ENCODE measurements at regions not wholly inside any gene's neighbourhood (a gene's known extent, or its start where the extent isn't known, plus 50 kb on each side); places are given as distances from the start of the nearest gene placed in this dataset.

DNA sequence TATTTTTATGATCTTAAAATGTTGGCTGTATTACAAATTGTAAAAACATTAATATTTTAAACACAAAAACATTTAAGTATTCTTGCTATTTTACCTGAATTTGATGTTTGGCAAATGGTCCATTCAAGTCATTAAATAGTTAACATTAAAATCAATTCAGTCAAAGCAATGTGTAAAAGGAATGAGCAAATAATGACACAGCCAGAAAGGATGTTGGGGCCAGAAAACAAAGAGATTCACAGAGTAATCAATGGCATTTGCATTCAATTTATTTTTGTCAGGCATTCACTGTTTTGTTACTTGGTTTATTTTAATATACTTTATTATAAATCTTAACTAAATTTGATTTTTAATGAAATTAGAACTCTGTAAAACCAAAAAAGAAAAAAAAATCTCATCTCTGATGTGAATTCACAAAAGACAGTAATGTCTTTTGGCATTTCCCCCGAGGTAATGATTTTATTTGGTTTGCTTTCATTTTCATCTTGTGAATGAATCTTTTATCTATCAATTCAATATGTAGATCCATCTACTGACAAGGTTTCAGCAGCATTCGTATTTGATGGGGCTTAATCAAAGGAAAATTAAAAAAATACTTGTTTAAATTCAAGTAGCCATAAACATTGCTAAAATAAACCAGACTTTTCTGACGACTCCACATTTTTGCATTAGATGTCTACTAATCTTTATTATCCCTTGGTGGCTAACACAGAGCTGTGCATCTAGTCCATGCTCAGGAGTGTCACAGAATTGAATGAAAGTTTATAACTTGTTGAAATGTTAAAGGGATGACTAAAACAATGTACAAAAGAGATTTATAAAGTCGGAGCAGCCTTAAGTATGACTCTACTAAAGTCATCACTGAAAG lies 866.7 kb upstream of the GJE1 start:
- H3K9me3 ChIP-seq (ENCODE audit: control insufficient read depth, low read length) = no peaks in the 10 kb centered on the region
- DNase-seq = no peak
- no peak overlapping the region for H3K4me3 ChIP-seq (ENCODE audit: insufficient read depth, low read depth, low read length, poor library complexity, severe bottlenecking)
- H3K27ac ChIP-seq (ENCODE audit: insufficient read depth, low read length, poor library complexity, severe bottlenecking) = no peak overlapping the region
- no peaks in the 10 kb centered on the region for H3K4me1 ChIP-seq (ENCODE audit: control insufficient read depth, insufficient read depth, low read length, poor library complexity, severe bottlenecking)
- no peaks in the 10 kb centered on the region for H3K36me3 ChIP-seq (ENCODE audit: control insufficient read depth, insufficient read depth, low read length)
- no peaks in the 10 kb centered on the region for H3K27me3 ChIP-seq (replicated peaks; ENCODE audit: control insufficient read depth, insufficient read depth, low read length, poor library complexity, severe bottlenecking)

DNA sequence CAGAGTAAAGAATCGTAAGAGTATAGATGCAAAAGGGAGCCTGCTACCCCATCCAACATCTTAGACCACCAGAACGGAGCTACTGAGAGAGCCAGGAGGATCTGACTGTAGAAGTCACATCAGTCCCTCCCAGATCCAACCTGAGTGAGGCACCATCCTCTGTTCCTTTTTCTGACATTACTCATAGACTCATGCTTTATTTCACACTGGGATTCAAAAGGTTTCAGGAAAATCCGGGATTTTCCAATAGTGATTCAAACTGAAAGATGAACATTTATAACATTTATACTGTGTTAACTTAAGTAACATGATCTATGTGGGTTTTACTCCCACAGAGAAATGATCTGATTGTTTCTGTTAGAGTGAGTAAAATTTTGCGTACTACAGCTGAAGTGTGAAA lies 868.6 kb upstream of the GJE1 start:
- no peak overlapping the region for H3K4me3 ChIP-seq (ENCODE audit: insufficient read depth, low read depth, low read length, poor library complexity, severe bottlenecking)
- no peak for DNase-seq
- no peaks in the 10 kb centered on the region for H3K4me1 ChIP-seq (ENCODE audit: control insufficient read depth, insufficient read depth, low read length, poor library complexity, severe bottlenecking)
- no peaks in the 10 kb centered on the region for H3K36me3 ChIP-seq (ENCODE audit: control insufficient read depth, insufficient read depth, low read length)
- H3K9me3 ChIP-seq (ENCODE audit: control insufficient read depth, low read length) = no peaks in the 10 kb centered on the region
- H3K27ac ChIP-seq (ENCODE audit: insufficient read depth, low read length, poor library complexity, severe bottlenecking) = no peak overlapping the region
- H3K27me3 ChIP-seq (replicated peaks; ENCODE audit: control insufficient read depth, insufficient read depth, low read length, poor library complexity, severe bottlenecking) = no peaks in the 10 kb centered on the region

- no peak for DNase-seq
- Histone ChIP-seq H3K27me3 (replicated peaks; ENCODE audit: control insufficient read depth, insufficient read depth, low read length, poor library complexity, severe bottlenecking) (no peaks in the 10 kb centered on the region), H3K9me3 (ENCODE audit: control insufficient read depth, low read length) (no peaks in the 10 kb centered on the region), H3K27ac (ENCODE audit: insufficient read depth, low read length, poor library complexity, severe bottlenecking) (no peak overlapping the region), H3K4me1 (ENCODE audit: control insufficient read depth, insufficient read depth, low read length, poor library complexity, severe bottlenecking) (no peaks in the 10 kb centered on the region), H3K36me3 (ENCODE audit: control insufficient read depth, insufficient read depth, low read length) (no peaks in the 10 kb centered on the region), H3K4me3 (ENCODE audit: insufficient read depth, low read depth, low read length, poor library complexity, severe bottlenecking) (no peak overlapping the region)
Measured at GRCh38 chr6:141261672-141262060, 871.1 kb upstream of the GJE1 start.

DNA sequence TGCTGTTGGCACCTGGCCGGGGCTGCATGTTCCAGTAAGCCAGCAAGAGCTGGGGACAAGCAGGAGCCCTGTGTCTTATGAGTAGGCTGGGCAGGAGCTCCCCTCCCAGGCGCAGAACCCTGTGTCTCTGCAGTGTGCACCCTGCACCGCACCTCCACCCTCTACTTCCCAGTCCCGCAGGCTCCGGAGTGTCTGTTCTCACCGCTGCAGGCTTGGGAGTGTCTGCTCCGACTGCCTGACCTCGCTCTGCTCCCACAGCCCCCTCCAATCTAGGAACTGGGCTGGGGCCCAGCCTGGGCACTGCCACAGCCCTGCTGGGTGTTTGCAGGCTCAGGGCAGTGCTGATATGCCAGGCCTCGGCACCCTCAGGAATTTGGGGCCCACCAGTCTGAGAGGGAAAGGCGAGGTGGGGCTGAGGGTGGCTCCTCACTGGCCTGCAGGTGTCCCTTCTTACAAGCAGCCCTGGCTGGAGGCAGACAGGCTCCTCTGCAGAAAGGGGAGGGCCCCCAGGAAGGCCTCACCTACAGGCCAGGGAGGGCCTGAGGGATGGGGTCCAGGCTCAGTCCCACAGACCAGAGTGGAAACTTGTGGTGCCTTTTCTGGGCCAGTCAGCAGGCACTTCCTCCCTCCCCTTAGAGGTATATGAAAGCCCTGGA lies 871.6 kb upstream of the GJE1 start:
- no peak for DNase-seq
- no peak overlapping the region for H3K27ac ChIP-seq (ENCODE audit: insufficient read depth, low read length, poor library complexity, severe bottlenecking)

GRCh38 chr6:141260627-141261015 lies 872.1 kb upstream of the GJE1 start:
- H3K27ac ChIP-seq (ENCODE audit: insufficient read depth, low read length, poor library complexity, severe bottlenecking) = no peak overlapping the region
- H3K4me1 ChIP-seq (ENCODE audit: control insufficient read depth, insufficient read depth, low read length, poor library complexity, severe bottlenecking) = no peaks in the 10 kb centered on the region
- no peak for DNase-seq
- H3K4me3 ChIP-seq (ENCODE audit: insufficient read depth, low read depth, low read length, poor library complexity, severe bottlenecking) = no peak overlapping the region
- H3K27me3 ChIP-seq (replicated peaks; ENCODE audit: control insufficient read depth, insufficient read depth, low read length, poor library complexity, severe bottlenecking) = no peaks in the 10 kb centered on the region
- no peaks in the 10 kb centered on the region for H3K36me3 ChIP-seq (ENCODE audit: control insufficient read depth, insufficient read depth, low read length)
- no peaks in the 10 kb centered on the region for H3K9me3 ChIP-seq (ENCODE audit: control insufficient read depth, low read length)

More for the DNA sequence above, 871.6 kb upstream of the GJE1 start:
- H3K36me3 ChIP-seq (ENCODE audit: control insufficient read depth, insufficient read depth, low read length) = no peaks in the 10 kb centered on the region
- H3K9me3 ChIP-seq (ENCODE audit: control insufficient read depth, low read length) = no peaks in the 10 kb centered on the region
- H3K4me1 ChIP-seq (ENCODE audit: control insufficient read depth, insufficient read depth, low read length, poor library complexity, severe bottlenecking) = no peaks in the 10 kb centered on the region
- H3K27me3 ChIP-seq (replicated peaks; ENCODE audit: control insufficient read depth, insufficient read depth, low read length, poor library complexity, severe bottlenecking) = no peaks in the 10 kb centered on the region
- H3K4me3 ChIP-seq (ENCODE audit: insufficient read depth, low read depth, low read length, poor library complexity, severe bottlenecking) = no peak overlapping the region

GRCh38 chr6:141259807-141260206 lies 872.9 kb upstream of the GJE1 start:
- H3K4me3 ChIP-seq (ENCODE audit: insufficient read depth, low read depth, low read length, poor library complexity, severe bottlenecking) = no peak overlapping the region
- no peaks in the 10 kb centered on the region for H3K27me3 ChIP-seq (replicated peaks; ENCODE audit: control insufficient read depth, insufficient read depth, low read length, poor library complexity, severe bottlenecking)
- H3K36me3 ChIP-seq (ENCODE audit: control insufficient read depth, insufficient read depth, low read length) = no peaks in the 10 kb centered on the region
- H3K9me3 ChIP-seq (ENCODE audit: control insufficient read depth, low read length) = no peaks in the 10 kb centered on the region
- no peaks in the 10 kb centered on the region for H3K4me1 ChIP-seq (ENCODE audit: control insufficient read depth, insufficient read depth, low read length, poor library complexity, severe bottlenecking)
- no peak overlapping the region for H3K27ac ChIP-seq (ENCODE audit: insufficient read depth, low read length, poor library complexity, severe bottlenecking)
- no peak for DNase-seq

DNA sequence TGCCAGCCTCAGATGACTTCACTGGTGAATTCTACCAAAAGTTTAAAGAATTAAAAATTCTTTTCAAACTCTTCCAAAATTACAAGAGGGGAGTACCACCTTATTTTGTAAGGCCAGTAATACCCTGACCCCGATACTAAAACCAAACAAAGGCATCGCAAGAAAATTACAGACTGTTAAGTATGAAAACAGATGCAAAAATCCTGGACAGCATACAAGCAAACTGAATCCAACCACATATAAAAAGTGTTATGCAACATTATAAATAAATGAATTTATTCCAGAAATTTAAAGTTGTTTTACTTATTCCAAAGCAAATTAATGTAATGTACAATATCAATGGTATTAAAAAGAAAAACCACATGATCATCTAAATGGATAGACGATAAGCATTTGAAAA lies 873.6 kb upstream of the GJE1 start:
- Histone ChIP-seq H3K9me3 (ENCODE audit: control insufficient read depth, low read length) (no peaks in the 10 kb centered on the region), H3K36me3 (ENCODE audit: control insufficient read depth, insufficient read depth, low read length) (no peaks in the 10 kb centered on the region), H3K27me3 (replicated peaks; ENCODE audit: control insufficient read depth, insufficient read depth, low read length, poor library complexity, severe bottlenecking) (no peaks in the 10 kb centered on the region), H3K27ac (ENCODE audit: insufficient read depth, low read length, poor library complexity, severe bottlenecking) (no peak overlapping the region), H3K4me3 (ENCODE audit: insufficient read depth, low read depth, low read length, poor library complexity, severe bottlenecking) (no peak overlapping the region), H3K4me1 (ENCODE audit: control insufficient read depth, insufficient read depth, low read length, poor library complexity, severe bottlenecking) (no peaks in the 10 kb centered on the region)
- no peak for DNase-seq

GRCh38 chr6:141258516-141258915 lies 874.2 kb upstream of the GJE1 start:
- Histone ChIP-seq H3K9me3 (ENCODE audit: control insufficient read depth, low read length) (no peaks in the 10 kb centered on the region), H3K36me3 (ENCODE audit: control insufficient read depth, insufficient read depth, low read length) (no peaks in the 10 kb centered on the region), H3K27ac (ENCODE audit: insufficient read depth, low read length, poor library complexity, severe bottlenecking) (no peak overlapping the region), H3K4me1 (ENCODE audit: control insufficient read depth, insufficient read depth, low read length, poor library complexity, severe bottlenecking) (no peaks in the 10 kb centered on the region), H3K4me3 (ENCODE audit: insufficient read depth, low read depth, low read length, poor library complexity, severe bottlenecking) (no peak overlapping the region), H3K27me3 (replicated peaks; ENCODE audit: control insufficient read depth, insufficient read depth, low read length, poor library complexity, severe bottlenecking) (no peaks in the 10 kb centered on the region)
- no peak for DNase-seq

GRCh38 chr6:141254336-141254735 lies 878.4 kb upstream of the GJE1 start:
- no peak for DNase-seq
- no peaks in the 10 kb centered on the region for H3K4me1 ChIP-seq (ENCODE audit: control insufficient read depth, insufficient read depth, low read length, poor library complexity, severe bottlenecking)
- H3K27me3 ChIP-seq (replicated peaks; ENCODE audit: control insufficient read depth, insufficient read depth, low read length, poor library complexity, severe bottlenecking) = no peaks in the 10 kb centered on the region
- H3K4me3 ChIP-seq (ENCODE audit: insufficient read depth, low read depth, low read length, poor library complexity, severe bottlenecking) = no peak overlapping the region
- H3K9me3 ChIP-seq (ENCODE audit: control insufficient read depth, low read length) = no peaks in the 10 kb centered on the region
- no peak overlapping the region for H3K27ac ChIP-seq (ENCODE audit: insufficient read depth, low read length, poor library complexity, severe bottlenecking)
- H3K36me3 ChIP-seq (ENCODE audit: control insufficient read depth, insufficient read depth, low read length) = no peaks in the 10 kb centered on the region

- Histone ChIP-seq H3K36me3 (ENCODE audit: control insufficient read depth, insufficient read depth, low read length) (no peaks in the 10 kb centered on the region), H3K4me3 (ENCODE audit: insufficient read depth, low read depth, low read length, poor library complexity, severe bottlenecking) (no peak overlapping the region), H3K27ac (ENCODE audit: insufficient read depth, low read length, poor library complexity, severe bottlenecking) (no peak overlapping the region), H3K9me3 (ENCODE audit: control insufficient read depth, low read length) (no peaks in the 10 kb centered on the region), H3K27me3 (replicated peaks; ENCODE audit: control insufficient read depth, insufficient read depth, low read length, poor library complexity, severe bottlenecking) (no peaks in the 10 kb centered on the region), H3K4me1 (ENCODE audit: control insufficient read depth, insufficient read depth, low read length, poor library complexity, severe bottlenecking) (no peaks in the 10 kb centered on the region)
- no peak for DNase-seq
Measured at GRCh38 chr6:141252828-141253608, 879.7 kb upstream of the GJE1 start.

Measured in effector memory CD4-positive, alpha-beta T cell (primary cell).